ENCODE measurements at regions not wholly inside any gene's neighbourhood (a gene's known extent, or its start where the extent isn't known, plus 50 kb on each side); places are given as distances from the start of the nearest gene placed in this dataset.

DNA sequence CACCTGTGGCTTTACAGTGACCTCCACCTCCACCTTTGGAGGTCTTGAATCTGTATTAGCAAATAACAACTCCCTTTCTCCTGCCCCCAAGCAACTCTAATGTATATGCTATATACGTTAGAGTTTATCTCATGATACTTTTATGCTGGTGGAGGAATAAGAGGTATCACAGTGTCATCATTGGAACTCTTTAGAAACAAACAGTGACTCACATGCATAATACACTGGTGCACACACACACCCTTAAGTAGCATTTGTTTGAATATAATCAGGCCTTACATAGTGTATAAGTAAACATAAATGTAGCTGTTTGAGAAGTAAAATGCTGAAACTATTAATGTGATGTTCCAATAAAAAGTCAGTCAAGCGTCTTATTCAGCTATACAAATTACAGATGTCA, 280.2 kb upstream of the C2CD4B start:
- no peak overlapping the region for H3K4me3 Mint-ChIP-seq
- TF ChIP-seq, protein P1, sequence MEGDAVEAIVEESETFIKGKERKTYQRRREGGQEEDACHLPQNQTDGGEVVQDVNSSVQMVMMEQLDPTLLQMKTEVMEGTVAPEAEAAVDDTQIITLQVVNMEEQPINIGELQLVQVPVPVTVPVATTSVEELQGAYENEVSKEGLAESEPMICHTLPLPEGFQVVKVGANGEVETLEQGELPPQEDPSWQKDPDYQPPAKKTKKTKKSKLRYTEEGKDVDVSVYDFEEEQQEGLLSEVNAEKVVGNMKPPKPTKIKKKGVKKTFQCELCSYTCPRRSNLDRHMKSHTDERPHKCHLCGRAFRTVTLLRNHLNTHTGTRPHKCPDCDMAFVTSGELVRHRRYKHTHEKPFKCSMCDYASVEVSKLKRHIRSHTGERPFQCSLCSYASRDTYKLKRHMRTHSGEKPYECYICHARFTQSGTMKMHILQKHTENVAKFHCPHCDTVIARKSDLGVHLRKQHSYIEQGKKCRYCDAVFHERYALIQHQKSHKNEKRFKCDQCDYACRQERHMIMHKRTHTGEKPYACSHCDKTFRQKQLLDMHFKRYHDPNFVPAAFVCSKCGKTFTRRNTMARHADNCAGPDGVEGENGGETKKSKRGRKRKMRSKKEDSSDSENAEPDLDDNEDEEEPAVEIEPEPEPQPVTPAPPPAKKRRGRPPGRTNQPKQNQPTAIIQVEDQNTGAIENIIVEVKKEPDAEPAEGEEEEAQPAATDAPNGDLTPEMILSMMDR (IDR thresholded peaks at IDR 0.05; ENCODE audit: unreplicated experiment) = no peak
- H3K27me3 Mint-ChIP-seq (ENCODE audit: low read depth) = no peaks in the 10 kb centered on the region

DNA sequence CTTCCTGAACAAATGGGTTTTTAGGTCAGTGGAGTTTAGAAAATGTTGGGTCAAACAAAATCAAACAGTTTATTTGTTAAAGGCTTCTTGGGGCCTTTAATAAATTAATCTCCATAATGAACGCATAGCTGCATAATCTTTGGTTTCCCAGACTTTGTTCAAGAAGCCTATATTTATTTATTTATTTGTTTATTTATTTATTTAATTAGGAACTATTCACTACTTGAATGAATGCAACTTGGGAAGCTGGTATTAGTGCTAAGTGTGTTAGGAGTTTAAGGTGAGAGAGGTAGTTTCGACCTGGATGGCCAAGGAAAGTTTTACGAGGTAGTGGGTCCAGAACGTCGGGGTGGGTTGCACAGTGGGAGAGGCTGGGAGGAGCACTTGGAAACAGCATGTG, 281.9 kb upstream of the C2CD4B start:
- no peak for DNase-seq (ENCODE audit: low spot score in 2 of 2, unreplicated experiment in 2 of 2)
- Mint-ChIP-seq H3K9me3 (no peaks in the 10 kb centered on the region), H3K4me3 (no peak overlapping the region), H3K36me3 (no peaks in the 10 kb centered on the region), H3K27me3 (ENCODE audit: low read depth) (no peaks in the 10 kb centered on the region), H3K27ac (no peak overlapping the region), H3K4me1 (peaks cover 9% of the 10 kb centered on the region)
- TF ChIP-seq, protein P1 (IDR thresholded peaks at IDR 0.05; ENCODE audit: unreplicated experiment) = no peak

More for the DNA sequence above, 280.2 kb upstream of the C2CD4B start:
- DNase-seq (ENCODE audit: low spot score in 2 of 2, unreplicated experiment in 2 of 2) = no peak
- Mint-ChIP-seq H3K9me3 (no peaks in the 10 kb centered on the region), H3K4me1 (peaks cover 9% of the 10 kb centered on the region), H3K36me3 (no peaks in the 10 kb centered on the region), H3K27ac (no peak overlapping the region)

DNA sequence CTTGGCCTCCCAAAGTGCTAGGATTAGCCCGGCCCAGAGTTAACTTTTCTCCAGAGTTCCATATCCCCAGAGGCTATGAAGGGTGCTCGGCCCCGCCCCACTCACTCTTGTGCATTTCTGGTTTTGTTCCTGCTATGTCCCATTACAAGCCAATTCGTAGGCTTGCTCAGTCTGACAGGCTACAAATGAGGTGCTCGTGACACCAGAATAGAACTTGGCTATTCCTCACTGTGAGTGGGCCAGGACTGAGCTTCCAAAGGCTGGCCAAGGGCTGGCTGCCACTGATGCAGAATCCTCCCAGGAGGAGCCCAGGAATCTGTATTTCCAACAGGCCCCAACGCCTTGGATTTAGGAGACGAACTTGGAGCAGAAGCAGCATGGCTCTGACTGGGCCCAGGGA, 282.7 kb upstream of the C2CD4B start:
- Mint-ChIP-seq H3K36me3 (no peaks in the 10 kb centered on the region), H3K27me3 (ENCODE audit: low read depth) (no peaks in the 10 kb centered on the region), H3K27ac (no peak overlapping the region), H3K9me3 (no peaks in the 10 kb centered on the region), H3K4me3 (no peak overlapping the region), H3K4me1 (peaks cover 14% of the 10 kb centered on the region)
- TF ChIP-seq, protein P1 (IDR thresholded peaks at IDR 0.05; ENCODE audit: unreplicated experiment) = no peak
- DNase-seq (ENCODE audit: low spot score in 2 of 2, unreplicated experiment in 2 of 2) = no peak

DNA sequence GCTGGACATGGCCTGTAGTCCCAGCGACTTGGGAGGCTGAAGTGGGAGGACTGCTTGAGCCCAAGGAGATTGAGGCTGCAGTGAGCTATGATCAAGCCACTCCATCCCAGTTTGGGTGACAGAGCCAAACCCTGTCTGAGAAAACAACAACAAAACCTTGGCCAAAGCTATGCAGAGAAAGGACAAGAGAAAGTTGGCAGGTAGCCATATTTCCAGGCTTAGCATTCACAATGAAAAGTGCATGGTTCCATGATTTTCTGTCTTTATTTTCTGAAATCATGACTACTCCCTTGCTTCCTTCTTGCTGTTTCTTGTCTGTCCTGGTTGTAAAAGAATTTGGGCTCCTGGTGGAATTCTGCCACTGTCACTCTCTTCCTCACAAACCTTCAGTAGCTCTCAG, 284.6 kb upstream of the C2CD4B start:
- no peak for DNase-seq (ENCODE audit: low spot score in 2 of 2, unreplicated experiment in 2 of 2)
- no peaks in the 10 kb centered on the region for H3K36me3 Mint-ChIP-seq
- H3K9me3 Mint-ChIP-seq = no peaks in the 10 kb centered on the region
- no peak overlapping the region for H3K4me3 Mint-ChIP-seq
- TF ChIP-seq, protein P1 (IDR thresholded peaks at IDR 0.05; ENCODE audit: unreplicated experiment) = no peak
- H3K27me3 Mint-ChIP-seq (ENCODE audit: low read depth) = no peaks in the 10 kb centered on the region
- no peak overlapping the region for H3K27ac Mint-ChIP-seq
- H3K4me1 Mint-ChIP-seq = peaks cover 14% of the 10 kb centered on the region

- no peaks in the 10 kb centered on the region for H3K9me3 Mint-ChIP-seq
- H3K27ac Mint-ChIP-seq = no peak overlapping the region
- no peaks in the 10 kb centered on the region for H3K36me3 Mint-ChIP-seq
- no peak overlapping the region for H3K4me3 Mint-ChIP-seq
- peaks cover 14% of the 10 kb centered on the region for H3K4me1 Mint-ChIP-seq
- no peaks in the 10 kb centered on the region for H3K27me3 Mint-ChIP-seq (ENCODE audit: low read depth)
- no peak for DNase-seq (ENCODE audit: low spot score in 2 of 2, unreplicated experiment in 2 of 2)
- TF ChIP-seq, protein P1 (IDR thresholded peaks at IDR 0.05; ENCODE audit: unreplicated experiment) = no peak
Observed at GRCh38 chr15:62450061-62450460, 285.0 kb upstream of the C2CD4B start.

DNA sequence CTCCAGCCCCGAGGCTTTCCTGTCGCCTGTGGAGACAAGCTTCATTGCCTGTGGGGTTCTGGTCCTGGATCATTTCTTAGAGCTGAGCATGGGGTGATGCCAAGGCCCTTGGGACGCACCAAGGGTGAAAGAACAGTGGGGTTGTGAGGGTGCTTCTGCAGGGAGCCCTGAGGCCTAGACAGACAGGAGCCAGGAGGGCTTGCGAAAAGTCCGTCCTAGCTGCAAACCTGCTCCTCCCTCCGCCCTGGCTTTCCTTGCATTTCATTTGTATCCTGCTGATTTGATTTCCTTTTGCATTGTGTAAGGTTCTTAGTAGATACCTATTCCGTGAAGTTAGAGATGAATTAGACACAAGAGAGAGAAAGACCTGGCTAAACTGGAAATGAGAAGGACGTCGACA, 286.9 kb upstream of the C2CD4B start:
- no peaks in the 10 kb centered on the region for H3K27me3 Mint-ChIP-seq (ENCODE audit: low read depth)
- TF ChIP-seq, protein P1 (IDR thresholded peaks at IDR 0.05; ENCODE audit: unreplicated experiment) = no peak
- no peak overlapping the region for H3K27ac Mint-ChIP-seq
- no peak overlapping the region for H3K4me3 Mint-ChIP-seq
- H3K36me3 Mint-ChIP-seq = no peaks in the 10 kb centered on the region
- no peaks in the 10 kb centered on the region for H3K9me3 Mint-ChIP-seq
- DNase-seq (ENCODE audit: low spot score in 2 of 2, unreplicated experiment in 2 of 2) = no peak
- H3K4me1 Mint-ChIP-seq = peaks cover 29% of the 10 kb centered on the region
